SK-N-SH (cell line): ENCODE measurements at regions not wholly inside any gene's neighbourhood (a gene's known extent, or its start where the extent isn't known, plus 50 kb on each side); places are given as distances from the start of the nearest gene placed in this dataset.

Source experiments
- CTCF ChIA-PET: fragments of 300-600, 350-600 bp; formaldehyde crosslinking; extraction: SDS; loops from one replicate; lab custom pipeline; 2021; lab: Yijun Ruan, JAX
- POLR2A ChIA-PET: fragments of 350-600 bp; sonication (Branson Sonifier 250); formaldehyde crosslinking; extraction: SDS; loops from one replicate; lab custom pipeline; 2020; ENCODE audit warnings: antibody characterized with exemption, inconsistent platforms; lab: Yijun Ruan, JAX
- DNase-seq: peaks from one replicate; pipeline ENCODE4 v3.0.0; 2012
- H2AFZ ChIP-seq: fragments of 200-600 bp; sonication (generic); 2 replicates; pipeline ENCODE4 v1.8.1; 2016; ENCODE audit warnings: antibody characterized with exemption, mild to moderate bottlenecking, low read depth
- H3F3A ChIP-seq: fragments of 200-600 bp; sonication (generic); replicated peaks from 2 replicates; pipeline ENCODE3; 2016; ENCODE audit warnings: antibody characterized with exemption, mild to moderate bottlenecking; ENCODE audit not compliant: insufficient read depth
- H3K27ac ChIP-seq, 2 experiments: fragments of 200-500 bp in 1 of 2; fragments of 200-600 bp in 1 of 2; sonication (Bioruptor generic) in 1 of 2; sonication (generic), shearing (Covaris generic) in 1 of 2; 2 replicates each; pipeline versions ENCODE4 v1.5.1 to v1.6.1; 2014 to 2016; ENCODE audit warnings: low read depth in 2 of 2, inconsistent platforms in 1 of 2, low read length in 1 of 2, mild to moderate bottlenecking in 1 of 2, mixed read lengths in 1 of 2
- H3K27me3 ChIP-seq: fragments of 200-600 bp; sonication (generic), shearing (Covaris generic); 2 replicates; pipeline ENCODE4 v1.6.1; 2016; ENCODE audit warnings: mixed run types; ENCODE audit not compliant: insufficient read depth
- H3K36me3 ChIP-seq, 2 experiments: fragments of 200-500 bp in 1 of 2; fragments of 200-600 bp in 1 of 2; sonication (Bioruptor generic) in 1 of 2; sonication (generic) in 1 of 2; replicated peaks in 1 of 2; 2 replicates each; pipeline versions ENCODE3 to v1.5.1; 2014 to 2016; ENCODE audit warnings: low read length in 1 of 2, mild to moderate bottlenecking in 1 of 2; ENCODE audit not compliant: insufficient read depth in 2 of 2, control insufficient read depth in 1 of 2
- H3K4me1 ChIP-seq, 2 experiments: fragments of 200-500 bp in 1 of 2; fragments of 200-600 bp in 1 of 2; sonication (Bioruptor generic) in 1 of 2; sonication (generic), shearing (Covaris generic) in 1 of 2; 2 replicates each; pipeline versions ENCODE4 v1.5.1 to v1.6.1; 2014 to 2016; ENCODE audit warnings: low read depth in 1 of 2, low read length in 1 of 2, mixed run types in 1 of 2; ENCODE audit not compliant: insufficient read depth in 2 of 2, control insufficient read depth in 1 of 2
- H3K4me2 ChIP-seq: fragments of 200-600 bp; sonication (generic), shearing (Covaris generic); 2 replicates; pipeline ENCODE4 v1.6.1; 2017; ENCODE audit warnings: mixed run types
- H3K4me3 ChIP-seq, 2 experiments: fragments of 200-500 bp in 1 of 2; fragments of 200-600 bp in 1 of 2; sonication (Bioruptor generic) in 1 of 2; sonication (generic), shearing (Covaris generic) in 1 of 2; 2 replicates each; pipeline versions ENCODE4 v1.5.1 to v1.8.1; 2014 to 2016; ENCODE audit warnings: low read depth in 2 of 2, inconsistent platforms in 1 of 2, low read length in 1 of 2, mild to moderate bottlenecking in 1 of 2, mixed read lengths in 1 of 2, moderate library complexity in 1 of 2
- H3K79me2 ChIP-seq: fragments of 200-600 bp; sonication (generic); 2 replicates; pipeline ENCODE4 v1.8.1; 2017; ENCODE audit warnings: mild to moderate bottlenecking; ENCODE audit not compliant: insufficient read depth
- H3K9ac ChIP-seq: fragments of 200-600 bp; sonication (generic); 2 replicates; pipeline ENCODE4 v1.6.1; 2017; ENCODE audit warnings: mixed run types
- H3K9me2 ChIP-seq: fragments of 200-600 bp; sonication (generic); 2 replicates; pipeline ENCODE4 v1.6.1; 2017; ENCODE audit warnings: mixed run types
- H3K9me3 ChIP-seq: fragments of 200-600 bp; sonication (generic); 2 replicates; pipeline ENCODE4 v1.6.1; 2017; ENCODE audit warnings: mixed run types, mild to moderate bottlenecking, moderate library complexity
- H4K20me1 ChIP-seq: fragments of 200-600 bp; sonication (generic); 2 replicates; pipeline ENCODE4 v1.6.1; 2017; ENCODE audit warnings: mild to moderate bottlenecking, mixed run types; ENCODE audit not compliant: insufficient read depth
- GABPA ChIP-seq: IDR thresholded peaks from 2 replicates; pipeline ENCODE4 v1.4.0; 2012; ENCODE audit warnings: low read depth, mild to moderate bottlenecking
- GATA2 ChIP-seq: sonication (generic); formaldehyde crosslinking; IDR thresholded peaks from 2 replicates; pipeline ENCODE4 v1.5.0; 2020; ENCODE audit warnings: mild to moderate bottlenecking, missing genetic modification reagents
- MAX ChIP-seq: IDR thresholded peaks from 2 replicates; pipeline ENCODE4 v1.4.0; 2012; ENCODE audit warnings: low read depth
- PBX3 ChIP-seq: IDR thresholded peaks from 2 replicates; pipeline ENCODE4; 2012
- POLR2AphosphoS5 ChIP-seq: IDR thresholded peaks from 2 replicates; pipeline ENCODE4 v1.6.1; 2012; ENCODE audit warnings: low read depth, low read length
- RAD21 ChIP-seq: IDR thresholded peaks from 2 replicates; pipeline ENCODE4 v1.6.1; 2012; ENCODE audit warnings: mild to moderate bottlenecking, low read length
- RCOR1 ChIP-seq: fragments of 150-350 bp; IDR thresholded peaks from 2 replicates; pipeline ENCODE4 v1.6.1; 2017; ENCODE audit warnings: antibody characterized with exemption, low read length
- RFX5 ChIP-seq: IDR thresholded peaks from 2 replicates; pipeline ENCODE4 v1.6.1; 2012; ENCODE audit warnings: mild to moderate bottlenecking, improper control_type of control experiment, low read length
- SMC3 ChIP-seq: IDR thresholded peaks from 2 replicates; pipeline ENCODE4 v1.6.1; 2012; ENCODE audit warnings: low read depth, low read length, improper control_type of control experiment
- TEAD4 ChIP-seq: IDR thresholded peaks from 2 replicates; pipeline ENCODE4 v1.4.0; 2012; ENCODE audit warnings: mild to moderate bottlenecking, borderline replicate concordance; ENCODE audit not compliant: insufficient read depth
- WGBS: methylation state at CpG from one replicate; pipeline ENCODE4 v1.1.6; 2017; ENCODE audit warnings: low lambda C conversion rate; 5-methylcytosine and 5-hydroxymethylcytosine counted together
- TF ChIP-seq, protein P1 (sequence below): fragments of 150-350 bp; IDR thresholded peaks from 2 replicates; pipeline ENCODE4 v1.6.1; 2017; ENCODE audit warnings: antibody characterized with exemption, low read length, low read depth, borderline replicate concordance

DNA sequence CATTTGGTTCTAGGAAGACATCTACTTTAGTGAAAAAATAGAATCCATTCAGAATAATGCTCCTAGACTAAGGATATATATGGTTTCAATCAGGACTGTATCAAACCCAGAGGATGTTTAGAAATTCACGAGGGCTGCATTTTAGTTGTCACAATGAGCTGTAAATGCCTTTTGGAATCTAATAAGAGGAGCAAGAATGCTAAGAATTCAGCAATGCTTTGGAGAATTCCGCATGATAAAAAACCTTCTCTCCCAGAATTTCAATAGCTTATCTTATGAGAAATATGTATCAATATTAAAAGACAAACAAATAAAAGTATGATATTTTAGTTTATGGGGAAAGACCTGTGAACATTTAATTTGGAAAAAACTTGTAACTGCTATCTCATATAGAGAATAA, 885.1 kb downstream of the ZPLD1 start:
- ChIA-PET CTCF (no interaction called here), POLR2A (no interaction called here)
- H3K9me2 ChIP-seq: no peaks in the 10 kb centered on the region
- no peaks in the 10 kb centered on the region for H3K36me3 ChIP-seq
- H3F3A ChIP-seq: no peaks in the 10 kb centered on the region
- no peaks in the 10 kb centered on the region for H3K4me1 ChIP-seq
- H3K9ac ChIP-seq: no peak overlapping the region
- no peaks in the 10 kb centered on the region for H3K27me3 ChIP-seq
- TF ChIP-seq POLR2AphosphoS5 (no peak), GATA2 (no peak), RFX5 (no peak), SMC3 (no peak), TEAD4 (no peak), RAD21 (no peak), RCOR1 (no peak)
- no peak overlapping the region for H3K27ac ChIP-seq
- DNase-seq: no peak
- H4K20me1 ChIP-seq: no peaks in the 10 kb centered on the region
- 32% methylated on average over 2 of the region's 2 CpGs for WGBS
- H2AFZ ChIP-seq: no peak overlapping the region
- H3K4me2 ChIP-seq: no peak overlapping the region
- no peak overlapping the region for H3K4me3 ChIP-seq
- no peaks in the 10 kb centered on the region for H3K79me2 ChIP-seq
- no peaks in the 10 kb centered on the region for H3K9me3 ChIP-seq

DNA sequence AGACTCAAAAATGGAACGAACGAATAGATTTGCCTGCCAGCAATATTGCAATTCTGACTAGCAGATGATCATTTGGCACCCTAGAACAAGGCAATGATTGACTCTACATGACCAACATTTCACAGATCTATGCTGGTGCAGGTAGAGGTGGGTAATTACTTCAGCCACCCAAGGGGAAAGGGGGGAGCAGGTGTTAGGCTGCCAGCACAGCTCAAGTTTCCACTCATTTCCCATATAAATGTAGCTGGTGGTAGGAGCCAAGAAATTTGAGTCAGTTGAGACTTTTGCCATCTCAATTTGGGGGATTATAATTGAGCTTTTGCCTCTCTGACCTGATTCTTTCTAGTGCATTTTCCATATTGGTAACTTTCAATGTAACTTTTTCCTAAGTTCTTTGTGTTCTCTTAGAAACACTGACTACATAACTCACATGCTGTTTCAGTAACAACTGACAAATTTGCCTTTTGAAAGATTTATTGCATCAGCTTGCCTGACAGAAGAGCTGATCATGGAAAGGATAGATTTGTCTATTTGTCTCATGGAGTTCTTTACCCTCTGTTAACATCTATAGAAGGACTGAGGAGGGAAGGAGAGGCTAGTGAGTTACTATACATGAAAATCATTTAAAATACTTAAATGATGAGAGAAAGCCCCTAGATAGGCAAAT, 902.5 kb downstream of the ZPLD1 start:
- POLR2A ChIA-PET: no interaction called here
- H3K36me3 ChIP-seq: no peaks in the 10 kb centered on the region
- H3K79me2 ChIP-seq: no peaks in the 10 kb centered on the region
- H3K4me2 ChIP-seq: no peak overlapping the region
- H4K20me1 ChIP-seq: no peaks in the 10 kb centered on the region
- no peak overlapping the region for H3K9ac ChIP-seq
- no peaks in the 10 kb centered on the region for H3K9me2 ChIP-seq
- H3K4me1 ChIP-seq: no peaks in the 10 kb centered on the region; a peak in 1 of 4 replicates
- WGBS: 75% methylated on average over 2 of the region's 2 CpGs
- no peaks in the 10 kb centered on the region for H3K27me3 ChIP-seq
- H3K27ac ChIP-seq: no peak overlapping the region
- DNase-seq: no peak
- CTCF ChIA-PET: interaction anchor here (1.4 kb wide), 1 partner anchor 13 kb away, joined by 6 read pairs; no protein-coding TSS in a partner anchor
- no peak for TF ChIP-seq PBX3
- TF ChIP-seq, protein P1, sequence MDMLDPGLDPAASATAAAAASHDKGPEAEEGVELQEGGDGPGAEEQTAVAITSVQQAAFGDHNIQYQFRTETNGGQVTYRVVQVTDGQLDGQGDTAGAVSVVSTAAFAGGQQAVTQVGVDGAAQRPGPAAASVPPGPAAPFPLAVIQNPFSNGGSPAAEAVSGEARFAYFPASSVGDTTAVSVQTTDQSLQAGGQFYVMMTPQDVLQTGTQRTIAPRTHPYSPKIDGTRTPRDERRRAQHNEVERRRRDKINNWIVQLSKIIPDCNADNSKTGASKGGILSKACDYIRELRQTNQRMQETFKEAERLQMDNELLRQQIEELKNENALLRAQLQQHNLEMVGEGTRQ: no peak
- TF ChIP-seq RFX5: no peak
- TF ChIP-seq GABPA: no peak
- no peak for TF ChIP-seq MAX
- TF ChIP-seq, all 33 proteins: peak for 0
- no peaks in the 10 kb centered on the region for H3F3A ChIP-seq
- H3K4me3 ChIP-seq: no peak overlapping the region
- H2AFZ ChIP-seq: no peak overlapping the region
- H3K9me3 ChIP-seq: no peaks in the 10 kb centered on the region
